ENCODE measurements at regions not wholly inside any gene's neighbourhood (a gene's known extent, or its start where the extent isn't known, plus 50 kb on each side); places are given as distances from the start of the nearest gene placed in this dataset.

DNA sequence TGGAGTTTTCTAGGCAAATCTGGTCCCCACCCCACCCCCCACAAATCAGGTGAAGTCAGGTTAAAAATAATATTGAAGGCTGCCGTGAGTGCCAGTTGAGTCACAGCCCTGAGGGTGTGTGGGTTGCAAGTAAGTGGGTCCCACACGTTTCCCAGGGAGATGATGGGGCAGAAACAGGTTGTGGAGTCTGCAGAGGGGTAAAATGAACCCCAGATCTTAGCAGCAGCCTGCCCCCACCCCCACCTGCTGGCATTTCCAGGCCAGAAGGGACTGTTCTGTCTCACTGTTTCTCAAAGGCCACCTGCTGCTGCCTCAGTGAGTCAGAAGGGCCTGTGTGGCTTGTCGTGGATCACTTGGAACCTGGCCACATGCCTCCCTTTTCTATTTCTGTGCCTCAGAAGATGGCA is 59.8 kb upstream of the SMNDC1 start:
- TF ChIP-seq, protein P1, sequence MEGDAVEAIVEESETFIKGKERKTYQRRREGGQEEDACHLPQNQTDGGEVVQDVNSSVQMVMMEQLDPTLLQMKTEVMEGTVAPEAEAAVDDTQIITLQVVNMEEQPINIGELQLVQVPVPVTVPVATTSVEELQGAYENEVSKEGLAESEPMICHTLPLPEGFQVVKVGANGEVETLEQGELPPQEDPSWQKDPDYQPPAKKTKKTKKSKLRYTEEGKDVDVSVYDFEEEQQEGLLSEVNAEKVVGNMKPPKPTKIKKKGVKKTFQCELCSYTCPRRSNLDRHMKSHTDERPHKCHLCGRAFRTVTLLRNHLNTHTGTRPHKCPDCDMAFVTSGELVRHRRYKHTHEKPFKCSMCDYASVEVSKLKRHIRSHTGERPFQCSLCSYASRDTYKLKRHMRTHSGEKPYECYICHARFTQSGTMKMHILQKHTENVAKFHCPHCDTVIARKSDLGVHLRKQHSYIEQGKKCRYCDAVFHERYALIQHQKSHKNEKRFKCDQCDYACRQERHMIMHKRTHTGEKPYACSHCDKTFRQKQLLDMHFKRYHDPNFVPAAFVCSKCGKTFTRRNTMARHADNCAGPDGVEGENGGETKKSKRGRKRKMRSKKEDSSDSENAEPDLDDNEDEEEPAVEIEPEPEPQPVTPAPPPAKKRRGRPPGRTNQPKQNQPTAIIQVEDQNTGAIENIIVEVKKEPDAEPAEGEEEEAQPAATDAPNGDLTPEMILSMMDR (IDR thresholded peaks at IDR 0.05; ENCODE audit: control extremely low read depth, extremely low read depth, low read depth, missing control alignments): no peak
- POLR2A ChIA-PET: no interaction called here
- no peak for DNase-seq (ENCODE audit: extremely low spot score)
- CTCF ChIA-PET: interaction anchor here (1.2 to 4.8 kb wide), 4 partner anchors 10 to 42 kb away, joined by 3 to 17 read pairs (median 6); no protein-coding TSS in a partner anchor

DNA sequence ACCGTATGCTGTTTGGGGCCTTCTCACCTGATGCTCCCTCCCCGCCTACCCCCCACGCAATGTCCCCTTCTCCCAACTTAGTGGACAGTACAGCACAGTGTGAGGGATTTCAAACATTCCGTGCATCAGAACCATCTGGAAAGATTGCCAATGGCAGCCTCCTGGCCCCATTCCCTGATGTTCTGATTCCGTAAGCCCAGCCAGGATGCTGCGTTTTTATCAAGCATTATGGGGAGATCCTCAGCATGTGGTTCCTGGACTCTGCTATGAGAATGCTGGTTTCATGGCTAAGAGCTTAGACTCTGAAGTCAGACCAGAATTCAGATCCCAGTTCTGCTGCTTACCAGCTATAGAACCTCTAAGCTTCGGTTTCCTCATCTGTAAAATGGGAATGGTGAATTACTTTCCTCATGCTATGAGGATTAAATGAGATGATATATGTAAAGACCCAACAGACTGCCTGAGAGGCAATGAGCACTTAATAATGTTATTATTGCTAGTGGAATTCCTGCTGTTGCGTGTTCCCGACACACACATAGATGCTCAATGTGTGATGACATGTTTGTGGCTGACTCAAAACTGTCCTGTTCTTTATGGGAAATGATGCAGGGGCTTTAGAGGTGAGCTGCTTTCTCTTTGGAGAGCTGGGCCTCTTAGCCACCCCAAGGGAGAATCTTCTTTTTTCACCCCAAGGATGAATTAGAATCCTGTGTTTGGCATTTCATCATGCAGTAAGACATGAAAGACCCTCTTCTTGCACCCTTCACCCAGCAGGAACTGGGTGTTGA is 60.8 kb upstream of the SMNDC1 start:
- POLR2A ChIA-PET: interaction anchor here (0.9 to 1.5 kb wide), 2 partner anchors 8 to 133 kb away, joined by 5 to 6 read pairs; no protein-coding TSS in a partner anchor
- TF ChIP-seq, protein P1 (IDR thresholded peaks at IDR 0.05; ENCODE audit: control extremely low read depth, extremely low read depth, low read depth, missing control alignments): no peak
- CTCF ChIA-PET: interaction anchor here (1.0 to 4.8 kb wide), 8 partner anchors 11 to 137 kb away, joined by 3 to 17 read pairs (median 4); no protein-coding TSS in a partner anchor
- no peak for DNase-seq (ENCODE audit: extremely low spot score)

DNA sequence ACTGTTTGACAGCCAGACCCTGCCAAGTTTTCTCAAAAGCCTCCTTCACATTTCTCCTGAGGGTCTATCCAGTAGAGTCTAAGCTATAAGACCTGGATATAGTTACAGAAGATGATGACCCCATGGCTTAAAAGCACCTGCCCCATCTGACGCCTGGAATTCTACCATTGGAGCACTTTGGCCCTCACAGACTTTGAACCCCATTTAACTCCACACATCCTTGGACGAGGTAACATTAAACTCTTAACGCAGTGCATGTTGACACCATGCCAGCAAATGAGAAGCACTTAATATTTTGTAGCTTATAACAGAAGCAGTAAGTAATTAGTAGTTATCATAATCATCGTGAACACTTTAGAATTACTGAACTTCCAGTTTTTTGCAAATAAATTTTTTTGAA is 61.9 kb upstream of the SMNDC1 start:
- ChIA-PET CTCF (interaction anchor here (0.9 to 4.8 kb wide), 12 partner anchors 10 to 56 kb away, joined by 3 to 17 read pairs (median 5); no protein-coding TSS in a partner anchor), POLR2A (interaction anchor here (0.9 to 1.5 kb wide), 2 partner anchors 10 to 132 kb away, joined by 5 to 6 read pairs; no protein-coding TSS in a partner anchor)
- no peak for DNase-seq (ENCODE audit: extremely low spot score)
- TF ChIP-seq, protein P1 (IDR thresholded peaks at IDR 0.05; ENCODE audit: control extremely low read depth, extremely low read depth, low read depth, missing control alignments): no peak

DNA sequence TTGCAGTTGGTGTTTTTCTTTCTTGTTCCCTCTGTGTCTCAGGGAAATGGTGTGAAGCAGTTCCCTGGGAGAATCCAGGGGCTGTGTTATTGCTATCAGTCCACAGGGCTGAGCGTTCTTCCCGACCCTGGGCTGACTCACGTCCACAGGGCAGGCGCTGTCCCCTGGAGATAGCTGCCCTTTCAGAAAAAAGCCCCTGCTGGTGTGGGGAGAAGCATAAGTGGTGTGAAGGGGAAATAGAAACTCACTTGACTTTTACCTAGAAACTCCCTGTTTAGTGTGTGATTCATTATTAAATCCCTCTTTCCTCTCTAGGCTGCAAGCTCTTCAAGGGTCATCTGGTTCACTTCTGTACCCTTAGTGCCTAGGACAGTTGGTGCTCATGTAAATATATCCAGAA is 63.3 kb upstream of the SMNDC1 start:
- TF ChIP-seq, protein P1 (IDR thresholded peaks at IDR 0.05; ENCODE audit: control extremely low read depth, extremely low read depth, low read depth, missing control alignments): no peak
- POLR2A ChIA-PET: interaction anchor here (0.6 kb wide), 1 partner anchor 12 kb away, joined by 3 read pairs; no protein-coding TSS in a partner anchor
- peak; percentile 56 for DNase-seq (ENCODE audit: extremely low spot score)
- CTCF ChIA-PET: interaction anchor here (0.9 to 4.8 kb wide), 8 partner anchors 9 to 62 kb away, joined by 3 to 17 read pairs (median 5); partner anchors contain the start of gene SMNDC1

GRCh38 chr10:110368556-110368955 is 63.8 kb upstream of the SMNDC1 start:
- ChIA-PET POLR2A (interaction anchor here (0.6 kb wide), 1 partner anchor 12 kb away, joined by 3 read pairs; no protein-coding TSS in a partner anchor), CTCF (interaction anchor here (1.0 to 4.8 kb wide), 6 partner anchors 8 to 63 kb away, joined by 3 to 17 read pairs (median 5); partner anchors contain the start of gene SMNDC1)
- TF ChIP-seq, protein P1 (IDR thresholded peaks at IDR 0.05; ENCODE audit: control extremely low read depth, extremely low read depth, low read depth, missing control alignments): no peak

DNA sequence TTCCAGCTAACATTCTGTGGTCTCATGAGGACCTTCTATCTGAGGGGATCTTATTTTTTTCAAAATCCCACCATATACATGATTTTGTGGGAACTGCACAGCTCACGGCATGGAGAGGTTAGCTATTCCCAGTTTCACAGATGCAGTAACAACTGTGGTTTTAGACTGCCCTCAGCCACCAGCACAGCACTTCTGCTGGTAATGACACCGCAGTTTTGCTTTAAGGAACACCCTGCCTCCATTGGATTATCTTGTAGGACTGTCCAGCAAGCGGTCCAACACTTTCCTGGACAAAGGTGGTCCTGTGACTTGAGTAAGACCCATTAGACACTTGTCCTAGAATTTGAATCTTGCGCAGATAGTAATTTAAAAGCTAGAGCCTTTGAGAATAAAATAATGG is 65.3 kb upstream of the SMNDC1 start:
- ChIA-PET CTCF (interaction anchor here (0.9 to 1.3 kb wide), 3 partner anchors 12 to 169 kb away, joined by 3 to 5 read pairs (median 3); no protein-coding TSS in a partner anchor), POLR2A (no interaction called here)
- TF ChIP-seq, protein P1 (IDR thresholded peaks at IDR 0.05; ENCODE audit: control extremely low read depth, extremely low read depth, low read depth, missing control alignments): no peak

More at GRCh38 chr10:110368556-110368955, 63.8 kb upstream of the SMNDC1 start:
- DNase-seq (ENCODE audit: extremely low spot score): no peak

More for the DNA sequence above, 65.3 kb upstream of the SMNDC1 start:
- DNase-seq (ENCODE audit: extremely low spot score): no peak

Measured in GM10248 (cell line).